ENCODE measurements at regions not wholly inside any gene's neighbourhood (a gene's known extent, or its start where the extent isn't known, plus 50 kb on each side); places are given as distances from the start of the nearest gene placed in this dataset.

DNA sequence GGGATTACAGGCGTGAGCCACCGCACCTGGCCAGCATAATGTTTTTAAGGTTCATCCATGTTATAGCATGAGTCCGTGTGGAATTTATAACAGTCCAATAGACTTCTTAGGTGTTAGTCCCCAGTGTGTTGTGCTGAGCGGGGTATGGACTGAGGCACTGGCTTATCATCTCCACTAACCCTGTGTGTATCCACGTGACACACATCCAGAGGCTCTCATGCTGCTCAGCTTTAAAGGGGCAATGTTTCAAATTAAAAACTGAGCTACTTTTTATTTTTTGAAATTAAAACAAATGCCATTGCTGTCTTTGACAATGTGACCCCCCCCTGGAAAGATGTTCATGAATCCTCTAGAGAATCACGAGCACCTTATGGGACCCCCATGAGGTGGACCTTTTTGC lies 54.3 kb upstream of the TRERF1 start:
- no peak for DNase-seq (ENCODE audit: low read depth)
- H3K4me3 ChIP-seq (ENCODE audit: low read depth, low read length): no peak overlapping the region
- TF ChIP-seq, protein P1, sequence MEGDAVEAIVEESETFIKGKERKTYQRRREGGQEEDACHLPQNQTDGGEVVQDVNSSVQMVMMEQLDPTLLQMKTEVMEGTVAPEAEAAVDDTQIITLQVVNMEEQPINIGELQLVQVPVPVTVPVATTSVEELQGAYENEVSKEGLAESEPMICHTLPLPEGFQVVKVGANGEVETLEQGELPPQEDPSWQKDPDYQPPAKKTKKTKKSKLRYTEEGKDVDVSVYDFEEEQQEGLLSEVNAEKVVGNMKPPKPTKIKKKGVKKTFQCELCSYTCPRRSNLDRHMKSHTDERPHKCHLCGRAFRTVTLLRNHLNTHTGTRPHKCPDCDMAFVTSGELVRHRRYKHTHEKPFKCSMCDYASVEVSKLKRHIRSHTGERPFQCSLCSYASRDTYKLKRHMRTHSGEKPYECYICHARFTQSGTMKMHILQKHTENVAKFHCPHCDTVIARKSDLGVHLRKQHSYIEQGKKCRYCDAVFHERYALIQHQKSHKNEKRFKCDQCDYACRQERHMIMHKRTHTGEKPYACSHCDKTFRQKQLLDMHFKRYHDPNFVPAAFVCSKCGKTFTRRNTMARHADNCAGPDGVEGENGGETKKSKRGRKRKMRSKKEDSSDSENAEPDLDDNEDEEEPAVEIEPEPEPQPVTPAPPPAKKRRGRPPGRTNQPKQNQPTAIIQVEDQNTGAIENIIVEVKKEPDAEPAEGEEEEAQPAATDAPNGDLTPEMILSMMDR (IDR thresholded peaks at IDR 0.05; ENCODE audit: insufficient read depth, low read depth, low read length): no peak

DNA sequence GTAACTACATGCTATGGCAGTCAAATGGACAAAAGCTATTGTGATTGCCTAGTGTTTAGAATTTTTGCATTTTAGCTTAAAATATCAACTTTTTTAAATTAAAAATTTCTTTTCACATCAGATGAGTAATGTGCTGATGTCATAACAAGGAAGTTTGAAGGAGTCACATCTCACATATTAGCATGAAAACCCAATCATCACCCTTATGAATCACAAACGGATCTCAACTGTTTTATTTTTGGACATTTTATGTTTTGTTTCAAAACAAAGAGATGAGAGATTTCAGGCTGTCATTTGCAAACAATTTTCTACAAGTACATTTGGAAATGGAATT lies 53.6 kb upstream of the TRERF1 start:
- peak; percentile 38 for DNase-seq (ENCODE audit: low read depth)
- TF ChIP-seq, protein P1 (IDR thresholded peaks at IDR 0.05; ENCODE audit: insufficient read depth, low read depth, low read length): no peak
- H3K4me3 ChIP-seq (ENCODE audit: low read depth, low read length): no peak overlapping the region

DNA sequence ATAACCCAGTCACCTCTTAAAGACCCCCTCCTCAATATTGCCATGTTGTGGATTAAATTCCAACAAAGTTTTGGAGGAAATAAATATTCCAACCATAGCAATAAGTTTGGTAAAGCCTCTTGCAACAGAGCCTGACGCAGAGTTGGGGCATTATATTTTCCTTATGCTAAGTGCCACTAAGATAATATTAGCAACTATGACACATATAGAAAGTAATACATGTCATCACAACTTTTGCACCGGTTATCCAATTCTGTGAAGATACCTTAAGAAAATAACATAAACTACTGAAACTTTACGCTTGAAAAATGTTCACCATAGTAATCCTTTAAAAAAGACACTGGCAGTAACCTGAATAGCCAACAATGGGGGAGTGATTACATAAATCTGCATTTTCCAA lies 52.2 kb upstream of the TRERF1 start:
- no peak overlapping the region for H3K4me3 ChIP-seq (ENCODE audit: low read depth, low read length)
- no peak for DNase-seq (ENCODE audit: low read depth)
- TF ChIP-seq, protein P1 (IDR thresholded peaks at IDR 0.05; ENCODE audit: insufficient read depth, low read depth, low read length): no peak

DNA sequence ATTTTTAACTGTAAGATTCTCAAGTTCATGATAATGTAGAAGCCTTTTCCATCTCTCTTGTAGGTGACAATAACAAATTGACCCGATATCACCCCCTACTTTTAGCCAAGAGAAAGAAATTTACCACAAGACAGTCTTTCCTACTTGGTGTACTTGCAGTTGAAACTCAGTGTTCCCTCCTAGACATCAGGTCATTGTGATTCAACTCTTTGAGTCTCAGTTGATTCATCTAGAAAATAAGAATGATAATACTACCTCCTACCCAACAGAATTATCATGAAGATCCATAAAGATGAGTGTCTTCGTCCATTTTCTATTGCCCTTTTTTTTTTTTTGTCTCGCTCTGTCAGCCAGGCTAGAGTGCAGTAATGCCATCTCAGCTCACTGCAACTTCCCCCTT lies 51.3 kb upstream of the TRERF1 start:
- H3K4me3 ChIP-seq (ENCODE audit: low read depth, low read length): no peak overlapping the region
- TF ChIP-seq, protein P1 (IDR thresholded peaks at IDR 0.05; ENCODE audit: insufficient read depth, low read depth, low read length): no peak
- no peak for DNase-seq (ENCODE audit: low read depth)

DNA sequence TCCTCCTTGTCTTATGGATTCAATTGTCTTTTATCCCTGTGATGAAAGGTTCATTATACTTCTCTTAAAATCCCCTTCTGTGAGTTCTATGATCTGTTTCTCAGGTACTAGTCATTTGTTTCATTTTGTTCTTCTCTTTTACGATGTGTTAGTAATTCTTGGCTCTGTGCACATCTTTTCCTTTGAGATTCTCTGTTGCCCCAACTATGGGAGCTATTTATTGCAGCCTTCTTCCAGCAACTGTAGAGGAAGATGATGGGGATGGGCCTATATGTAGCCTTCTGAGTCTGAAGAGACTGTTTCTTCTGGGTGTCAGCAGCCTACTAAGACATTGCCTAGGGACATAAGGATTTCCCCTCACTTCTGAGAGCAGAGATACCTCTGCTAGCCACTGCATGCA lies 50.4 kb upstream of the TRERF1 start:
- no peak for DNase-seq (ENCODE audit: low read depth)
- H3K4me3 ChIP-seq (ENCODE audit: low read depth, low read length): no peak overlapping the region
- TF ChIP-seq, protein P1 (IDR thresholded peaks at IDR 0.05; ENCODE audit: insufficient read depth, low read depth, low read length): no peak
